HG03469 (cell line): ENCODE measurements at regions not wholly inside any gene's neighbourhood (a gene's known extent, or its start where the extent isn't known, plus 50 kb on each side); places are given as distances from the start of the nearest gene placed in this dataset.

Experiments used
- ATAC-seq: cut with Tn5 transposase; IDR thresholded peaks from one replicate; pipeline ENCODE4 v1.9.1; 2021; ENCODE audit warnings: mild to moderate bottlenecking, moderate library complexity, moderate number of reproducible peaks; ENCODE audit not compliant: unreplicated experiment

DNA sequence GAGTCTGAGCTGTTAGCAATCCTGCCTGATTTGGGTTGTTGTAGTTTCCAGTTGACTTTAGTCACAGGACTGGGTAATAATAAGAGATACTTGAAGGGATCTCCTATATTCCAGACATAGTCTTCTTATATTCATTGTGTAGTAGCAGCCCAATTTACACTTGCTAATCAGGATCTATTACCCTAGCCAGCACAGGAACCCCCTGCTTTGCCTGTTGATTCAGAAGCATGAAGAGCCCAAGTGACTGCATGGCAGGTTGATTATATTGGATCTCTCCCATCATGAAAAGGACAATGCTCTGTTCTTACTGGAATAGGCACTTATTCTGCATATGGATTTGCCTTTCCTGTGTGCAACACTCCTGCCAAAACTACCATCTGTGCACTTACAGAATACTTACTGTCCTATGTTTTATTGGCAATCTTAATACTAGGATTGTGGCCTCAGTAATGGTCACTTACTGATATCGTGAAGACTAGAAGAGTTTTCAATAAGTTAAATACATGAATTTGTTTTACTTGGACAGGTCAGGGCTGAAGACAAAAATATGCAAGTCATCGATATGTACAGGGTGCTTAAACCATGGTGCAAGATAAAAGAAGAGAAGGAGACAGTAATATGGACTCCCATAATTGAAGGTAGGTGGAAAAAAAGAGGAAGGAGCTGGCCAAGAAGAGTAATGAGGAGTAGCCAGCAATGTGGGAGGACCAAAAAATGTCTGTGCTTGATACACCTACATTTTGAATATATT is 304.1 kb downstream of the MCTP2 start:
- no peak for ATAC-seq

DNA sequence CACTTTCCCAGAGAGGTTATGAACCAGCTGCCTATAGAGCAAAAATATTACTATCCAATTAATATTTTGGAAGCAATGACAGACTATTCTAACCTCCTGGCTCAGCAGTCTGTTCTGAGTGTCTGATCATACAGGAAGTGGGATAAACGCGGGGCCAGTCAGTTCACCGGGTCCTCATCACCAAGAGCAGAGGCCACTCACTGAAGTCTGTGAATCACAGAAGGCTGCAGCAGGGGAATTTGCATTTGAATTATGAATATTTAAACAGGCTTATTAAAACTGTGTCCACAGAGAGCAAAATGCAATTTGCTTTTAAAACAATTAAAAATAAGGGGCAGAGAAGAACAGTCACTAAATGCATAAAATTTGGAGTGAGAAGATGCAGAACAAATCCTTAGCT is 305.2 kb downstream of the MCTP2 start:
- ATAC-seq: no peak

DNA sequence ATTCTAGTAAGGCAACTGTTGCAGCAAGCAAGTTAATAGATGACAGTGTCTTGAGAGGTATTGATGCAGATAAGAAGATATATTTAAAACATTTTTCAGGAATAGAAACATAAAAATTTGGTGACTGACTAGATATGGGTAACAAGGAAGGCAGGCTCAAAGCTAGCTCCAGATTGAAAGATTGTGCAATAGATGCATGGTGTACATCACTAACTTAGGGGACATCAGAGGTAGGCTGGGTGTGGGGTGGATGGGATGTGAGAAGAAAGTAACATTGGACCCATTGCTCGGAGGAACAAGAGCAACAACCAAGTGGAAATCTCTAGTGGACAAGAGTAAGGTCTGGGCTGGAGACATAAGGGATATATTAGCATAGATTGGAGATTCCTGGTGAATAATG is 306.9 kb downstream of the MCTP2 start:
- no peak for ATAC-seq

DNA sequence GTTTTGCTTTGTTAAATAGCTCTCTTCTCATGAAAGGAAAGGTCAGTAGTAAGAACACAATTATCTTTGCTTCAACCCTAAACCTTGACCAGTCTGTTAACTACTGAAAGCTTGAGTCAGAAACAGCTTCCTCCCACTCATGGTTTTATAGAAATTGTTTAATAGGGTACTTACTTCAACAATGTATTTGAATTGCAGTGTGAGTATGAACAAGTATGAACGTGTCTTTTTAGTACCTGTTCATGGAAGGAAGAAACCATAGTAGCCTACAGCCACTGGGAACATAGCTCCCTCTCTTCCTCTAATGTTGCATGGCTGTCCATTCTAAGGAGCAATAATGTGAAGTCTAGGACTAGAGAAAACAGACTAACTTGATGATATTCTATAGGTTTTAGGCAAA is 311.0 kb downstream of the MCTP2 start:
- no peak for ATAC-seq

DNA sequence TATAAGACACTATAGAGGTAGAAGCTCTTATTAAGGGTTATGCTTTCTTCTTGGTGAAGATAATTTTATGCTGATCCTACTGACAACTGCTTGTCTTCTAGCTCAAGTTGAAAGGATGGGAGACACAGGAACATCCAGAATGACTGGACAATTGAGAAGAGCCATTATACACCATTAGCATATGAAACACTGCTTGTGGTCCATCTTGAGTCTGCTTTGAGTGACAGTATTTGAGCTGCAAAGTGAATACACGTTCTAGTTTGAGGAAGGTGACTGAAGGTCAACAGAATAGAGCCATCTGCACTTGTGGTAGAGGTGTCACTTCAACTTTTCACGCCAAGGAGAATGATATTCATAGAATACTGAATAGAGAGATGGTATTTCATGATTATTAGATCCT is 315.4 kb downstream of the MCTP2 start:
- no peak for ATAC-seq

DNA sequence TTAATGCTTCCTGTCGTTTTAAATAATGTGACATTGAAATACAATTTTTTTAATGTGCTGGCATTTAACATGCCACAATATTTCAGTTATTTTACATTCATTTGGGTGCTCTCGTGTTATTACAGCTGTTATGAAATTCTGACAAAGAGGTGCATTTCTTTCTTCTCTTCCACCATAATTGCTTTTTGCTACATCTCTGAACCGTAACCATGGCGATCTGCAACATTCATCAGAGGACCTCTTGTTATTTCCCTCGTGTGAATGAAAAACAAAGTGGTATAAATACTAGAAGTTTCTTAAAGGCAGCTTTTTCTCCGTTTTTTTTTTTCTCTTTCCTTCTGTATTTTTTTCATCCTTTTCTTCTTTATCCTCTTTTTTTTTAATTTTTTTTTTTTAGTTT is 316.4 kb downstream of the MCTP2 start:
- no peak for ATAC-seq

- ATAC-seq: no peak
Measured at GRCh38 chr15:94555841-94556519, 324.6 kb downstream of the MCTP2 start.

- ATAC-seq: no peak
Measured at GRCh38 chr15:94561036-94561689, 329.8 kb downstream of the MCTP2 start.

DNA sequence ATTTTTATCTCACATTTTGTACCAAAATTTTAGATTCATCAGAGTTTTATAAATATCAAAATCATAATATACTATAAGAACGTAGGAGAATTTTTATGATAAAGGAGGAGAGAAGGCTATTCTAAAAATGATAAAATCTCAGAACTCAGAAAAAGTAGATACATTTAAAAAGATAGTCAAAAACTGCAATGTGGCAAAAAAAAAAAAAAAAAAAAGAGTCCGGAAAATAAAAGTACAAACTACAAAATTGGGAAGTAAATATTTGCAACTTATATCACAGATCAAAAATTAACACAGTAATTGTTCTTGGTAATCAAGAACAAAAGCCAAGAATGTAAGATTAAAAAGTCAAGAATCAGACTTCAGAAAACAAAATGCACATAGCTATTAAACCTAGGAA is 332.1 kb downstream of the MCTP2 start:
- ATAC-seq: no peak

DNA sequence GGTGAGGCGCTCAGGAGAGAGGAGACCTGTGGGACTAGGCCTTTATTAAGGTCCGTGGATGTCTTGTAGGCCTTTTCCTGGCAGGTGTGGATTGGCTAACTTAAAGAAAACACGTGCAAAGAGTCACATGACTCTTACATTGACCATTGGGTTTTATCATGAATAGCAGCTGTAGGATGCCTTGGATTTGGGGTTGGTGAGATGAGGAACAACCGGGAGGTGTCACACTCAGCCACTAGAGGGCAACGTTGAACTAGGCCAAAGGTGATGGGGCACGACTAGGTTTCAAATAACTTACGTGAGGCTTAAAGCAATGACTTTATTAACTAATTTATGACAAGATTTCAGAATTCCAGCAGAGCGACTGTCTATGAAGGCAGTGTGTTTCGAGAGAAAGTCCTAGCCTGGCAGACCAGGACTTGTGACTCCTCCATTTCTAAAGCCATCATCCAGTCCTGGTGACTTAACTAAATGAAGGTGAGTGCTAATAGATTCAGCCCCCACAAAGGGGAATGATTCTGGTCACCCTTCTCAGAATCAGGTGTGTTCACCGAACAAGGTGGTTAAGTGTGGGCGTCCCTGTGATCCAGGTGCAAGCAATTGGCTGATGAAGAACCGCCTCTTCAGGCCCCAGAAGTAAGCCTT is 345.6 kb downstream of the MCTP2 start:
- peak; percentile 67 for ATAC-seq

GRCh38 chr15:94579286-94579685 is 347.9 kb downstream of the MCTP2 start:
- no peak for ATAC-seq

GRCh38 chr15:94580211-94580885 is 349.0 kb downstream of the MCTP2 start:
- no peak for ATAC-seq

DNA sequence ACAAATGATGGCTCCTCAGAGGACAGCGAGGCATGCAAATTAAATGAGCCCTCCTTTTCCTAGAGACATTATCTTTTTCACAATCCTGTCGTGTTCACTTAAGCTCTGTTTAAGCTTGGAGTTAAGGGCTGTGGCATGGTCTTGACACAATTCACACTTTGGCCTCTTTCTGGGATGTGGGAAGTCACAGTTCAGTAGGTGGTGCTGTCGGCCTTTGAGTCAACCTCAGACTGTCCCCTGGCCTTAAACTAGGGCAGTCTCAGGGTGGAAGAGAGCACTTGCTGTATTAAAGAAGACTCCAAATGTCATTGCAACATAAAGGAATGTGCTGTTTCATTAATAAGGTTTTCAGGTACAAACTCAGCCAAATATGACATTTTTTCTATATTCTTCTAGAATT is 351.0 kb downstream of the MCTP2 start:
- ATAC-seq: peak; percentile 31

DNA sequence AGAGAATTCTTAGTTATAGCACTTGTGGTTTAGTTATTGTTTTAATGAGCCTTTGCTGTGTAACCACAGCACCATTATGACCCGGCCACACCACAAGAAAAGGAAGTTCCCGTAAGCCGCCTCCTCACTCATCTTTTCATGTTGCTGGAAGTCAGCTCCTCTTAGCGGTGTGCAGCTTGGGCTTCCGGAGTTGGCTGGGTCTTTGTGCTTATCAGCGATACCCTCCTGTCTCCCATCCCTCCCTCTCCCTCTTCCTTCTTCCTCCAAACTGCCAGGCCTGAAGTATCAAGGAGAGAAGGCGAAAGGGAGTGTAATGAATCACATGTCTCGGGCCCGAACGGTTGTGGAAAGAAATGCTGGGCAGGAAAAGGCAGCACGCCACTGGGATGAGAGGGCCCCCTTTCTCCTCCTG is 353.5 kb downstream of the MCTP2 start:
- peak; percentile 77 for ATAC-seq

GRCh38 chr15:94586099-94586498 is 354.7 kb downstream of the MCTP2 start:
- ATAC-seq: peak; percentile 75

DNA sequence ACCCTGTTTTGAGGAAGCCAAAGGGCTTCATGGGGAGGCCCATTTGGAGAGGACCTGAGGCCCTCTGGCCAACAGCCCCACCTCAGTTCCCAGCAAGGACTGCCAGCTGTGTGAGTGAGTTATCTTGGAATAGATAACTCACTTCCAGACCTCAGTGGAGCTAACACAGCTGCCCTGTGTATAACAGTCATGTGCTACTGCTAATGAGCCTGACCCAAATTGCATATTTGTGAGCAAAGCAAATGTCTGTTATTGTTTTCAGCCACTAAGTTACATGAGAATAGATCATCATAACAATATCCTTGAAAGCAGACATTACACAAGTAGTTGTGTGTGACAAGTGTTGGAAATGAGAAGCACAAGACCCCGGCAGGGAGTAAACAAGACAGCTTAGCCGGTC is 355.8 kb downstream of the MCTP2 start:
- ATAC-seq: no peak

- no peak for ATAC-seq
Measured at GRCh38 chr15:94588993-94589392, 357.6 kb downstream of the MCTP2 start.

- ATAC-seq: no peak
Measured at GRCh38 chr15:94592495-94592894, 361.1 kb downstream of the MCTP2 start.

DNA sequence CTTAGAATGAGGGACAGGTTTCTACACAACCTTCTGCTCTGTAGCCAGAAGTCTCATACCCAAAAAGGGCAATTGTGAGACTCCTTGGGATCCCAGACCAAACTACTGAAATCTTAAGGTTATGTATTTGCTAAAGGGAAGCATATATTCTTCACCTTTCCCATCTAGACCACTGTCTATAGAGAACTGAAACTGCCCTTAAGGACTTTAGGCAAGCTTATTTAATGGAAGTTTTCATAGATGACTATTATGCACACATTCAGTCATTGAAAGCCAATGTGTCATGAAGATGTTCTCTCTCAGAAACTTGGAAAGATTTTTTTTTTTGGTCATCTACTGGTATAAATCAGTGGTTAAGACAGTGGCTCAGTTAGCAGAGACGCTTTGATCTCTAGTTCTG is 365.3 kb downstream of the MCTP2 start:
- no peak for ATAC-seq

DNA sequence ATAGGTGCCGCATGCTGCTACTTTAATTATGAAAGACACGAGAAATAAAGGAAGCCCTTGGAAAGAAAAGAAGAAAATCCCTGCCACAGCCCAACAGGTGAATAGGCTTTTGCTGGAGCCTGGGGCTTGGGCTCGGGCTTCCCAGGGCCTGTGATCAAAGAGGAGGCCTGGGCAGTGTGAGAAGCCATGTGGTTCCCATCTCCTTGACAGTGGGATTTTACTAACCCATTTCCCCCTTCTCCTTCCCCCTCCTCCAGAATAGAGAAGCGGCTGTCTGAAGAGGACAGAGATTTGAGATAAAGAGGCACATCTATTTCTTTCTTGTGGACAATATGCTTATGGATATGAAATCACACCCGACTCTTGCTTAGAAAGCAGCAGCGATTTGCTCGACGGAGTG is 369.1 kb downstream of the MCTP2 start:
- ATAC-seq: no peak
